Right ventricle myocardium superior (tissue), 1 donor: ENCODE measurements at regions not wholly inside any gene's neighbourhood (a gene's known extent, or its start where the extent isn't known, plus 50 kb on each side); places are given as distances from the start of the nearest gene placed in this dataset.
"Not testable (repeated sequence)": the region's sequence is repeated elsewhere in the genome, so short reads cannot be mapped to it uniquely, and the experiment has no call there.

Experiments used
- ATAC-seq: fragments of 200-7000 bp; cut with Tn5 transposase; one replicate; pipeline ENCODE4 v1.9.1; 2020; ENCODE audit warnings: mild to moderate bottlenecking; ENCODE audit not compliant: poor library complexity
- DNase-seq: peaks from one replicate; pipeline ENCODE4 v3.0.0-alpha.2; 2020
- intact Hi-C: fragments of 100-400 bp; cut with DNase I; formaldehyde crosslinking; loops from one replicate; pipeline ENCODE4 v1.11.2; 2022
- donor health status: DM: no; HTN: yes; CAD: no; lungs with severe emphysema.

DNA sequence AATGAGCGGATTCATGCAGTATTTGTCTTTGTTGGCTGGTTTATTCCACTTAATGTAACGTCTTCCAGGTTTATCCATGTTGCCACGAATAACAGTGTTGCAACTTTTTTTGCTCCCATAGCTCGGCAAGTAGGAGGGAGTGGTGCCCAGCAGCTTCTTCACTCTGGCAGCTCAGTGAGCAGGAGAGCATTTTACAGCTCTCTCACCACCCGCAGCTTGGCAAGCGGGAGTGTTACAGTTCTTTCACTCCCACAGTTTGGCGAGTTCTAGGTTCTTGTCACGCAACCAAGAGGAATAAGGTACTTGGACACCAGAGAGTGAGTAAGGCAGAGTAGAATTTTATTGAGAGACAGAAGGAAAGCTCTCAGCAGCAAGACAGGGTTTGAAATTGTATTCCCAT lies 935.2 kb downstream of the TBL1XR1 start:
- DNase-seq (no peak), ATAC-seq (no peak)
- intact Hi-C loops: no loop called here

- intact Hi-C loops: no loop called here
- ATAC-seq: no peak
- no peak for DNase-seq
Observed at GRCh38 chr3:176247191-176247590, 950.1 kb downstream of the TBL1XR1 start.

- ATAC-seq (no peak), DNase-seq (no peak)
- intact Hi-C loops: no loop called here
Observed at GRCh38 chr3:176219970-176220369, 977.3 kb downstream of the TBL1XR1 start.

DNA sequence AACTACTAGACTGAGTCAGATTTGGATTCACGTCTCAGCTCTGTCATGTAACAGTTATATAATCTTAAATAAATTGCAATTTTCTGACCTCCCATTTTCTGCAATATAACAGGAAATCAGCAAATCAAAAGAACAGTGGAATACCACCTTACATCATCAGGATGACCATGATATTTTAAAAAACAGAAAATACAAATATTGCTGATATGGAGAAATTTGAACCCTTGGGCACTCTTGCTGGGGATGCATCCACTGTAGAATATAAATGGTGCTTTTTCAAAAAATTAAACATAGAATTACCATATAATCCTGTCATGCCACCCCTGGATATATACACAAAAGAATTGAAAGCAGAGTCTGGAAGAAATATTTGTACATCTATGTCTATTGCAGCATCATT lies 982.5 kb downstream of the TBL1XR1 start:
- DNase-seq: no peak
- intact Hi-C loops: no loop called here
- no peak for ATAC-seq

DNA sequence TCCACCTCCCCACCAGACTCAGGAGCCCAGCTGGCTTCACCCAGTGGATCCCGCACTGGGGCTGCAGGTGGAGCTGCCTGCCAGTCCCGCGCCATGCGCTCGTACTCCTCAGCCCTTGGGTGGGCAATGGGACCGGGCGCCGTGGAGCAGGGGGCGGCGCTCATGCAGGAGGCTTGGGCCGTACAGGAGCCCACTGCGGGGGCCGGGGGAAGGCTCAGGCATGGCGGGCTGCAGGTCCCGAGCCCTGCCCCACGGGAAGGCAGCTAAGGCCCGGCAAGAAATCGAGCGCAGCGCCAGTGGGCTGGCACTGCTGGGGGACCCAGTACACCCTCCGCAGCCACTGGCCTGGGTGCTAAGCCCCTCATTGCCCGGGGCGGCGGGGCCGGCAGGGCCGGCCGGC lies 984.0 kb downstream of the TBL1XR1 start:
- intact Hi-C loops, DNase-seq, ATAC-seq: not testable (repeated sequence)

DNA sequence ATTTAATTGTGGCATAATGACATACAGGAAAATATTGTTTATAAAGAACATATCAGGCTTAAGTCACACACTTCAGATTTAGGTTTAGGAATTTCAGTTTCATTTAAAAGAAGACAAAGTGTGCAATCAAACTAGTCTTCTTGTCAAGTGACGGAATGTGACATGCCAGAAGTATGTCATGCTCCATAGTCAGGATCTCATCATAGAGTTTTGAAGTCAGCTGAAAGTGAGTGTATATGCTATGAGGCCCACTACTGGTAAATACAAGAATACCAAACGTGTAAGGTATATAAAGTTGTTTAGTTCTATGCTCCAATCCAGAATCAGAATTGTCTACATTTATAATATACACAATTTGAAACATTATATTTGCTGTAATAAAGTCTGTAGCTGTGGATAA lies 988.4 kb downstream of the TBL1XR1 start:
- intact Hi-C loops: no loop called here
- ATAC-seq (no peak), DNase-seq (no peak)

DNA sequence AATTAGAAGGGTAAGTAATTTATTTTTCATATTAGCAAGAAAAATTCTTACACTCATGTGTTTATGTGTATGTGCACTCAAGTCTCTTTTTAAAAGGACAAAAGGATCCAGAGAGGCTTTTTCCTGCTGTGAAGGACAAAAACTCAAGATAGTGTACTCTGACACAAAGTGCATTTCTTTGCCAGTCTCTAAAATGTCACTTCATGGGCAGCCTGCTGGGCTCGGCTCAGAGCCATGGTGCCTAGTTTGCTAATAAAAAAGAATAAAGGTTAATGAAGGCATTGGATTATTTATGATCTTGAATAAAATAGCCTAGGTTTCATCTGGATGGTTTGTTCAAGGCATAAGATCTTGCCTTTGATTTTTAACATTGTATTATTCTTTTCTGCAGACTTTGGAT lies 989.0 kb downstream of the TBL1XR1 start:
- DNase-seq: no peak
- intact Hi-C loops: no loop called here
- ATAC-seq: no peak

- DNase-seq (no peak), ATAC-seq (no peak)
- intact Hi-C loops: no loop called here
Observed at GRCh38 chr3:176206809-176207208, 990.5 kb downstream of the TBL1XR1 start.

- DNase-seq (no peak), ATAC-seq (no peak)
- intact Hi-C loops: no loop called here
Observed at GRCh38 chr3:176202652-176203051, 994.6 kb downstream of the TBL1XR1 start.

- DNase-seq: no peak
- ATAC-seq: no peak
- intact Hi-C loops: no loop called here
Observed at GRCh38 chr3:176193032-176193730, 1004.1 kb downstream of the TBL1XR1 start.

GRCh38 chr3:176190755-176191154 lies 1006.5 kb downstream of the TBL1XR1 start:
- ATAC-seq (no peak), DNase-seq (no peak)
- intact Hi-C loops: no loop called here

DNA sequence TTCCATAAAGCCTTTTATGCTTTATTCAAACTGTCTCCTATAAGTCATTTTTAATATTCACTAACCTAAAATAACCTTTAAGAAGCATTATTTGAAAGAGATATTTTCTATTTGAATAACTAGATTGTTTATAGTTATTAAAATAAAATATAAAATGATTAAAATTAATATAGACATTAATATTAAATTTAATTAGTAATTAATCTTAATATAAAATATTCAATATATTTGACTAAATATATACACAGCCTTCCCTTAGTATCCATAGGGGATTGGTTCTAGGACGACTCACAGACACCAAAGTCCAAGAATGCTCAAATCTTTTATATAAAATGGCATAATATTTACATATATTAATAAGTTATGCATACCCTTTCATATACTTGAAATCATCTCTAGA lies 1014.1 kb downstream of the TBL1XR1 start:
- intact Hi-C loops: no loop called here
- no peak for ATAC-seq

DNA sequence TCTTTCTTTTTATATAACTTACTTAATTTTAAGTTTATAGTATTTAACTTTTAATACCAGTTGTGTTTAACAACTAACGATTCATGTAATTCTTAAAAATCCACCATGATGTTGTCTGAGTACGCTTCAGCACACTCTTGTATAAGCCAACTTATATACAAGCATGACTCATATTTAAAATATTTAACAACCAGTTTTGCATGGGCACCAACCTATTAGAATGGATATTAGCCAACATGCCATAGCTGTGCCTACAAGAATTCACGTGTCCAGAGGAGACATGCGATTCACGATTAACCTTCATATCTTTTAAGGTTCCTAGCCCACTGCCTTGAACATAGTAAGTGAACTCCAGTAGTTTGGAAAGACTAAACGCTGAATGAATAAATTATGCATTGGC lies 1023.2 kb downstream of the TBL1XR1 start:
- ATAC-seq: no peak
- intact Hi-C loops: no loop called here
- DNase-seq: no peak

More for the DNA sequence above, 1014.1 kb downstream of the TBL1XR1 start:
- no peak for DNase-seq

- DNase-seq: no peak
- ATAC-seq: no peak
- intact Hi-C loops: no loop called here
Observed at GRCh38 chr3:176172492-176172891, 1024.8 kb downstream of the TBL1XR1 start.

DNA sequence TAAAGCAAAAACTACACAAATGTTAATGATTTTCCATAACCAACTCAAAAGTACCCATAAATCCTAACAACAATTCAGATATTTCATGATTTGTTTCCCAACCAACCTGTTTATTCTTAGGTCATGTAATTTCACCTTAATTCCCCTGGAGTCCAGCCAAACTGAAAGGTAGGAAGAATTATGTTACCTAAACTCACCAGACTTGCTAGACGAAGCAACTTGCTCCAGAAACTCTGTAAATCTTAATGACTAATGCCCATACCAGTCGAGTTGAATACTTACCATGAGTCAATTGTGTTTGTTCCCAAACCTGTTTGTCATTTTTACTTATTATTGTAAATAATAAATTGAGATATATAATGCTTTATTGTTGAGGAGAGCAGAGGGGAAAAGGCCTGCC lies 1030.0 kb downstream of the TBL1XR1 start:
- DNase-seq: no peak
- ATAC-seq: no peak
- intact Hi-C loops: no loop called here

- DNase-seq (no peak), ATAC-seq (no peak)
- intact Hi-C loops: no loop called here
Observed at GRCh38 chr3:176160997-176161396, 1036.3 kb downstream of the TBL1XR1 start.

DNA sequence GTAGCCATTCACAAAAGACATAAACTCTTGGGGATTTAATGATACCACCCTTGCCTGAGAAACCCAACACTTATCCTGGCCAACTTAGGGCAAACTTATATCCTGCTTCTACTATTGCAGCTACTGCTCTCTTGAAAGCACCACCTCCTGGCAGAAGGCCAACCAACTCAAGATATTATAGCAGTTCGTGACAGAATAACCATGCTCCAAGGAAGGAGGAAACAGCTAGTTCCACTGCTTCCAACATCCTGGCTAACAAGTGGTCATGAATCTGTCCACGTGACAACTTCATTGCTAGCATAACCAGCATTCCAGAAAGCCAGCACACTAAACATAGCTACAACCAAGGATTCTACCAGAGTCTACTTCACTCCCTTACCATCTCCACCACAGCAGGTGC lies 1037.5 kb downstream of the TBL1XR1 start:
- intact Hi-C loops: no loop called here
- no peak for DNase-seq
- ATAC-seq: no peak

DNA sequence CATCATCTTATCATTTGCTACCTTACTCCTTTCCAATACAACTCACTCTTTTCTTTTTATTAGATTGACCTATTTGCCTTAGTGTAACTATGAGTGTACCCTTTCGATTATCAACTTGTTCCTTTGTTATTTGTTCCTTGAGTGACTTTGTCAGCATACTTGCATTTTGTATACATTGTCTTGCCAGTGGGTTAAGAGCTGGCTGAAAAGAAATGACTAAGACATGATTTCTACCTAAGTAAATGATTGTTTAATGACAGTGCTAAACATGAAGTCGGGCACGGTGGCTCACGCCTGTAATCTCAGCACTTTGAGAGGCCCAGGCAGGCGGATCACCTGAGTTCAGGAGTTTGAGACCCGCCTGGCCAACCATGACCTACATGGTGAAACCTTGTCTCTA lies 1042.3 kb downstream of the TBL1XR1 start:
- intact Hi-C loops: no loop called here
- DNase-seq (no peak), ATAC-seq (no peak)

DNA sequence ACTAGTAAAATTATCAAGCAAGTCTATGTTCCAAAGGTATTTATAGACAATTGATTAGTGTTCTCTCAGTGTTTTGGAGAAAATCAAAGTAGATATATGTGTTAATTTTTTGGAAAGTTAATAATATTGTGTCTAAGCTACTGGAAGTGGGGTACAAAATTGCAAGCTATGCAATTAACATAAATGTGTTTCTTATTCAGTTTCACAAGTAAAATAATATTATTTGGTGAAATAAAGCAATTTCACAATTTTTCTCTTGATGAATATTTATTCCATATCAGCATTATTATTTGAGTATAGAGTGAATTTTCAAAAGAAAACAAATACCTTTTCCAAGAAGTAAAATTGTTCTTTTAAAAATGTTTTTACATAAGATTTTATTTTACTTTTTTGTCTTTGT lies 1047.7 kb downstream of the TBL1XR1 start:
- intact Hi-C loops: no loop called here
- ATAC-seq (no peak), DNase-seq (no peak)

GRCh38 chr3:176147251-176147650 lies 1050.0 kb downstream of the TBL1XR1 start:
- intact Hi-C loops: no loop called here
- ATAC-seq (no peak), DNase-seq (no peak)

DNA sequence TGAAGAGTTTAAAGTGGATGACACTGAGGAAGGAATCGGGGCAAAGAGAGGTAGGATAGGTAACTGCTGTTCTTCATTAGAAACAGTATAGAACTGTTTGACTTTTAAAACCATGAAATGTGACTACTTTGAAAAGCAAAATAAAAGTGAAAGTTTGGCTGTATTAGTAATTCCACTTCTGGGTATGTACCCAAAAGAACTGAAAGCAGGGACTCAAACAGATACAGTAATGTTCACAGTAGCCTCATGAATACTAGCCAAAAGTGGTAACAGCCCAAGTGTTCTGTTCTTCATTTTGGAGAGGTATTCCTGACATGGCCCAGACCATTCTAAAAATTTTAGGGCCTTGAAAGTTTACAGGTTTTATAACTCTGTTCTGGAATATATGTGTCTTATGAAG lies 1055.4 kb downstream of the TBL1XR1 start:
- intact Hi-C loops: no loop called here
- DNase-seq (no peak), ATAC-seq (no peak)
